ENCODE measurements at regions not wholly inside any gene's neighbourhood (a gene's known extent, or its start where the extent isn't known, plus 50 kb on each side); places are given as distances from the start of the nearest gene placed in this dataset.

- no peaks in the 10 kb centered on the region for H3K27me3 ChIP-seq (ENCODE audit: insufficient read depth, low read length)
These were observed 1049.2 kb upstream of the ZEB2 start for GRCh38 chr2:145569108-145569507.

GRCh38 chr2:145563741-145564615 is 1044.1 kb upstream of the ZEB2 start:
- Histone ChIP-seq H3K4me3 (ENCODE audit: low read depth, low read length) (no peak overlapping the region), H3K4me1 (ENCODE audit: control insufficient read depth, insufficient read depth, low read length, unreplicated experiment) (no peaks in the 10 kb centered on the region), H2AFZ (ENCODE audit: low read length, unreplicated experiment) (no peak overlapping the region), H3K79me2 (ENCODE audit: control insufficient read depth, insufficient read depth, low read length, unreplicated experiment) (no peaks in the 10 kb centered on the region), H3K27me3 (ENCODE audit: insufficient read depth, low read length) (no peaks in the 10 kb centered on the region), H3K36me3 (ENCODE audit: insufficient read depth, low read length) (no peaks in the 10 kb centered on the region), H3K27ac (ENCODE audit: low read depth, low read length) (no peak overlapping the region)

More at GRCh38 chr2:145569108-145569507, 1049.2 kb upstream of the ZEB2 start:
- Histone ChIP-seq H3K4me1 (ENCODE audit: control insufficient read depth, insufficient read depth, low read length, unreplicated experiment) (peaks cover 4% of the 10 kb centered on the region), H2AFZ (ENCODE audit: low read length, unreplicated experiment) (no peak overlapping the region), H3K79me2 (ENCODE audit: control insufficient read depth, insufficient read depth, low read length, unreplicated experiment) (no peaks in the 10 kb centered on the region), H3K27ac (ENCODE audit: low read depth, low read length) (0 out of 2 replicates have a peak overlapping the region, but pooled peaks have one; percentile 22), H3K4me3 (ENCODE audit: low read depth, low read length) (no peak overlapping the region), H3K36me3 (ENCODE audit: insufficient read depth, low read length) (no peaks in the 10 kb centered on the region)

GRCh38 chr2:145561152-145561551 is 1041.2 kb upstream of the ZEB2 start:
- no peak overlapping the region for H2AFZ ChIP-seq (ENCODE audit: low read length, unreplicated experiment)
- no peak overlapping the region for H3K27ac ChIP-seq (ENCODE audit: low read depth, low read length)
- no peaks in the 10 kb centered on the region for H3K4me1 ChIP-seq (ENCODE audit: control insufficient read depth, insufficient read depth, low read length, unreplicated experiment)
- no peaks in the 10 kb centered on the region for H3K36me3 ChIP-seq (ENCODE audit: insufficient read depth, low read length)
- H3K27me3 ChIP-seq (ENCODE audit: insufficient read depth, low read length), result no peaks in the 10 kb centered on the region
- H3K79me2 ChIP-seq (ENCODE audit: control insufficient read depth, insufficient read depth, low read length, unreplicated experiment), result no peaks in the 10 kb centered on the region
- H3K4me3 ChIP-seq (ENCODE audit: low read depth, low read length), result no peak overlapping the region

- H3K36me3 ChIP-seq (ENCODE audit: insufficient read depth, low read length), result no peaks in the 10 kb centered on the region
- H2AFZ ChIP-seq (ENCODE audit: low read length, unreplicated experiment), result no peak overlapping the region
- no peak overlapping the region for H3K4me3 ChIP-seq (ENCODE audit: low read depth, low read length)
- H3K4me1 ChIP-seq (ENCODE audit: control insufficient read depth, insufficient read depth, low read length, unreplicated experiment), result no peaks in the 10 kb centered on the region
- H3K27me3 ChIP-seq (ENCODE audit: insufficient read depth, low read length), result no peaks in the 10 kb centered on the region
- H3K79me2 ChIP-seq (ENCODE audit: control insufficient read depth, insufficient read depth, low read length, unreplicated experiment), result no peaks in the 10 kb centered on the region
- H3K27ac ChIP-seq (ENCODE audit: low read depth, low read length), result no peak overlapping the region
These were observed 1038.9 kb upstream of the ZEB2 start for GRCh38 chr2:145558617-145559350.

- H3K4me3 ChIP-seq (ENCODE audit: low read depth, low read length), result no peak overlapping the region
- no peak overlapping the region for H2AFZ ChIP-seq (ENCODE audit: low read length, unreplicated experiment)
- H3K4me1 ChIP-seq (ENCODE audit: control insufficient read depth, insufficient read depth, low read length, unreplicated experiment), result no peaks in the 10 kb centered on the region
- no peak overlapping the region for H3K27ac ChIP-seq (ENCODE audit: low read depth, low read length)
- no peaks in the 10 kb centered on the region for H3K36me3 ChIP-seq (ENCODE audit: insufficient read depth, low read length)
- no peaks in the 10 kb centered on the region for H3K79me2 ChIP-seq (ENCODE audit: control insufficient read depth, insufficient read depth, low read length, unreplicated experiment)
- no peaks in the 10 kb centered on the region for H3K27me3 ChIP-seq (ENCODE audit: insufficient read depth, low read length)
These were observed 1035.4 kb upstream of the ZEB2 start for GRCh38 chr2:145555360-145555759.

GRCh38 chr2:145551686-145552085 is 1031.8 kb upstream of the ZEB2 start:
- Histone ChIP-seq H3K27me3 (ENCODE audit: insufficient read depth, low read length) (no peaks in the 10 kb centered on the region), H3K27ac (ENCODE audit: low read depth, low read length) (no peak overlapping the region), H3K4me1 (ENCODE audit: control insufficient read depth, insufficient read depth, low read length, unreplicated experiment) (no peaks in the 10 kb centered on the region), H3K4me3 (ENCODE audit: low read depth, low read length) (no peak overlapping the region), H3K79me2 (ENCODE audit: control insufficient read depth, insufficient read depth, low read length, unreplicated experiment) (no peaks in the 10 kb centered on the region), H3K36me3 (ENCODE audit: insufficient read depth, low read length) (no peaks in the 10 kb centered on the region), H2AFZ (ENCODE audit: low read length, unreplicated experiment) (no peak overlapping the region)

GRCh38 chr2:145548479-145548878 is 1028.6 kb upstream of the ZEB2 start:
- Histone ChIP-seq H3K27ac (ENCODE audit: low read depth, low read length) (no peak overlapping the region), H3K79me2 (ENCODE audit: control insufficient read depth, insufficient read depth, low read length, unreplicated experiment) (no peaks in the 10 kb centered on the region), H3K4me3 (ENCODE audit: low read depth, low read length) (no peak overlapping the region), H3K36me3 (ENCODE audit: insufficient read depth, low read length) (no peaks in the 10 kb centered on the region), H3K27me3 (ENCODE audit: insufficient read depth, low read length) (no peaks in the 10 kb centered on the region), H3K4me1 (ENCODE audit: control insufficient read depth, insufficient read depth, low read length, unreplicated experiment) (no peaks in the 10 kb centered on the region), H2AFZ (ENCODE audit: low read length, unreplicated experiment) (no peak overlapping the region)

GRCh38 chr2:145547620-145548019 is 1027.7 kb upstream of the ZEB2 start:
- H3K36me3 ChIP-seq (ENCODE audit: insufficient read depth, low read length), result no peaks in the 10 kb centered on the region
- no peak overlapping the region for H2AFZ ChIP-seq (ENCODE audit: low read length, unreplicated experiment)
- no peak overlapping the region for H3K27ac ChIP-seq (ENCODE audit: low read depth, low read length)
- no peaks in the 10 kb centered on the region for H3K27me3 ChIP-seq (ENCODE audit: insufficient read depth, low read length)
- H3K4me1 ChIP-seq (ENCODE audit: control insufficient read depth, insufficient read depth, low read length, unreplicated experiment), result no peaks in the 10 kb centered on the region
- no peaks in the 10 kb centered on the region for H3K79me2 ChIP-seq (ENCODE audit: control insufficient read depth, insufficient read depth, low read length, unreplicated experiment)
- no peak overlapping the region for H3K4me3 ChIP-seq (ENCODE audit: low read depth, low read length)

- Histone ChIP-seq H2AFZ (ENCODE audit: low read length, unreplicated experiment) (no peak overlapping the region), H3K27me3 (ENCODE audit: insufficient read depth, low read length) (no peaks in the 10 kb centered on the region), H3K4me1 (ENCODE audit: control insufficient read depth, insufficient read depth, low read length, unreplicated experiment) (no peaks in the 10 kb centered on the region), H3K4me3 (ENCODE audit: low read depth, low read length) (no peak overlapping the region), H3K27ac (ENCODE audit: low read depth, low read length) (no peak overlapping the region), H3K36me3 (ENCODE audit: insufficient read depth, low read length) (no peaks in the 10 kb centered on the region), H3K79me2 (ENCODE audit: control insufficient read depth, insufficient read depth, low read length, unreplicated experiment) (no peaks in the 10 kb centered on the region)
These were observed 1026.2 kb upstream of the ZEB2 start for GRCh38 chr2:145546091-145546490.

- H3K4me3 ChIP-seq (ENCODE audit: low read depth, low read length), result no peak overlapping the region
- no peaks in the 10 kb centered on the region for H3K36me3 ChIP-seq (ENCODE audit: insufficient read depth, low read length)
- no peaks in the 10 kb centered on the region for H3K27me3 ChIP-seq (ENCODE audit: insufficient read depth, low read length)
- no peaks in the 10 kb centered on the region for H3K4me1 ChIP-seq (ENCODE audit: control insufficient read depth, insufficient read depth, low read length, unreplicated experiment)
- no peak overlapping the region for H3K27ac ChIP-seq (ENCODE audit: low read depth, low read length)
- H3K79me2 ChIP-seq (ENCODE audit: control insufficient read depth, insufficient read depth, low read length, unreplicated experiment), result no peaks in the 10 kb centered on the region
- no peak overlapping the region for H2AFZ ChIP-seq (ENCODE audit: low read length, unreplicated experiment)
These were observed 1023.9 kb upstream of the ZEB2 start for GRCh38 chr2:145543856-145544255.

GRCh38 chr2:145543155-145543554 is 1023.2 kb upstream of the ZEB2 start:
- H3K4me3 ChIP-seq (ENCODE audit: low read depth, low read length), result no peak overlapping the region
- H3K27me3 ChIP-seq (ENCODE audit: insufficient read depth, low read length), result no peaks in the 10 kb centered on the region
- H3K27ac ChIP-seq (ENCODE audit: low read depth, low read length), result no peak overlapping the region

More at GRCh38 chr2:145543155-145543554, 1023.2 kb upstream of the ZEB2 start:
- Histone ChIP-seq H3K4me1 (ENCODE audit: control insufficient read depth, insufficient read depth, low read length, unreplicated experiment) (no peaks in the 10 kb centered on the region), H3K79me2 (ENCODE audit: control insufficient read depth, insufficient read depth, low read length, unreplicated experiment) (no peaks in the 10 kb centered on the region), H3K36me3 (ENCODE audit: insufficient read depth, low read length) (no peaks in the 10 kb centered on the region), H2AFZ (ENCODE audit: low read length, unreplicated experiment) (no peak overlapping the region)
